LNCaP clone FGC (cell line): ENCODE measurements at regions not wholly inside any gene's neighbourhood (a gene's known extent, or its start where the extent isn't known, plus 50 kb on each side); places are given as distances from the start of the nearest gene placed in this dataset.
"Not testable (repeated sequence)": the region's sequence is repeated elsewhere in the genome, so short reads cannot be mapped to it uniquely, and the experiment has no call there.

Experiments
- DNase-seq: peaks from one replicate; pipeline ENCODE4 v3.0.0-alpha.2; 2011; ENCODE audit warnings: low read depth
- H3K4me3 ChIP-seq: 2 replicates; pipeline ENCODE4 v1.5.1; 2011; ENCODE audit warnings: mild to moderate bottlenecking, low read depth, low read length, control low read depth
- CTCF ChIP-seq: IDR thresholded peaks from 2 replicates; pipeline ENCODE4 v1.5.1; 2012; ENCODE audit warnings: mild to moderate bottlenecking; ENCODE audit not compliant: control insufficient read depth, insufficient read depth; ENCODE audit errors: extremely low read depth

- peak; percentile 44 for TF ChIP-seq CTCF
- no peak overlapping the region for H3K4me3 ChIP-seq
- no peak for DNase-seq
These were observed 91.8 kb upstream of the POU3F4 start for GRCh38 chrX:83416273-83416672.

- no peak for TF ChIP-seq CTCF
- no peak for DNase-seq
- H3K4me3 ChIP-seq: no peak overlapping the region
These were observed 88.9 kb upstream of the POU3F4 start for GRCh38 chrX:83419030-83419792.

- H3K4me3 ChIP-seq: no peak overlapping the region
- TF ChIP-seq CTCF: no peak
- no peak for DNase-seq
These were observed 85.3 kb upstream of the POU3F4 start for GRCh38 chrX:83422836-83423235.

GRCh38 chrX:83442552-83442951 is 65.5 kb upstream of the POU3F4 start:
- not testable (repeated sequence) for DNase-seq, H3K4me3 ChIP-seq

GRCh38 chrX:83446355-83446754 is 61.7 kb upstream of the POU3F4 start:
- H3K4me3 ChIP-seq: no peak overlapping the region
- TF ChIP-seq CTCF: no peak
- no peak for DNase-seq
